ENCODE measurements at regions not wholly inside any gene's neighbourhood (a gene's known extent, or its start where the extent isn't known, plus 50 kb on each side); places are given as distances from the start of the nearest gene placed in this dataset.

DNA sequence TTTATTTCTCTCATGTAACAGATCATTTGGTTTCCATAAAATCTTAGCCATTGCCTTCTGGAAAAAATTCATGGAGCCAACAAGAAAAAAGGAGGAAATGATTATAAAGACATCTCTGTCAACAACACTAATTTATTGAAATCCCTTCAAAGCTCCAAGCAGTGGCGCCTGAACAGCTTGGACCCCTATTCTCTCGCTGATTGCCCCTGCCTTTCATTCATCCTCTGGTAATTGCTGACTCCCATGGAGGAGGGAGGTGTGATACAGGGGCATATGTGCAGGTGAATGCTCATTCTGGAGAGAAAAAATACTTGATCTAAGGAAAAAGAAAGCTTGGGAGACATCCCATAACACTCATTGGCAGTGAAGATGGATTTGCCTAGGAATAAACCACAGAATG lies 345.5 kb downstream of the FGFR2 start:
- H4K20me1 ChIP-seq (replicated peaks; ENCODE audit: insufficient read depth), result no peaks in the 10 kb centered on the region
- no peak overlapping the region for H3K4me3 Mint-ChIP-seq

More for the DNA sequence above, 345.5 kb downstream of the FGFR2 start:
- H3K36me3 Mint-ChIP-seq (ENCODE audit: low read depth), result no peaks in the 10 kb centered on the region
- no peak for ATAC-seq
- H3K4me3 ChIP-seq, result no peak overlapping the region
- H3K9me2 ChIP-seq (ENCODE audit: insufficient read depth), result no peaks in the 10 kb centered on the region; the same call in none of the 2 replicates
- no peak overlapping the region for H3K4me2 ChIP-seq
- H3K27ac ChIP-seq (ENCODE audit: low read depth), result no peak overlapping the region
- H3K4me1 Mint-ChIP-seq, result no peaks in the 10 kb centered on the region
- H3F3A ChIP-seq (replicated peaks; ENCODE audit: low read depth), result no peaks in the 10 kb centered on the region
- H2AFZ ChIP-seq, result no peak overlapping the region
- H3K36me3 ChIP-seq (ENCODE audit: insufficient read depth), result no peaks in the 10 kb centered on the region
- H3K9me3 Mint-ChIP-seq, result peaks cover 3% of the 10 kb centered on the region; the same call in 1 of the 3 replicates
- H3K4me1 ChIP-seq (ENCODE audit: insufficient read depth), result no peaks in the 10 kb centered on the region
- DNase-seq (ENCODE audit: low spot score), result no peak
- no peak for TF ChIP-seq JUNB (IDR thresholded peaks at IDR 0.05; ENCODE audit: unreplicated experiment)
- TF ChIP-seq ZNF114 (CRISPR knock-in tag; IDR thresholded peaks at IDR 0.05), result no peak
- no peak for TF ChIP-seq CTCF (conservative IDR thresholded peaks at IDR 0.05; ENCODE audit: low read depth in 2 of 2)
- no peak for TF ChIP-seq STAT1 (IDR thresholded peaks at IDR 0.05; ENCODE audit: unreplicated experiment)
- TF ChIP-seq CREB1 (CRISPR knock-in tag; IDR thresholded peaks at IDR 0.05; ENCODE audit: low read depth), result no peak
- no peak for TF ChIP-seq NANOG (IDR thresholded peaks at IDR 0.05; ENCODE audit: borderline replicate concordance)
- no peak for TF ChIP-seq ZNF462 (CRISPR knock-in tag; IDR thresholded peaks at IDR 0.05)
- TF ChIP-seq POLR2AphosphoS5 (IDR thresholded peaks at IDR 0.05; ENCODE audit: low read depth), result no peak
- no peak for TF ChIP-seq EZH2 (IDR thresholded peaks at IDR 0.05; ENCODE audit: low read depth, unreplicated experiment)
- no peak for TF ChIP-seq EZH2phosphoT487 (IDR thresholded peaks at IDR 0.05; ENCODE audit: unreplicated experiment)
- TF ChIP-seq ETS1 (IDR thresholded peaks at IDR 0.05), result no peak
- no peak for TF ChIP-seq ZNF331 (CRISPR knock-in tag; IDR thresholded peaks at IDR 0.05; ENCODE audit: low read depth)
- TF ChIP-seq, protein P1, sequence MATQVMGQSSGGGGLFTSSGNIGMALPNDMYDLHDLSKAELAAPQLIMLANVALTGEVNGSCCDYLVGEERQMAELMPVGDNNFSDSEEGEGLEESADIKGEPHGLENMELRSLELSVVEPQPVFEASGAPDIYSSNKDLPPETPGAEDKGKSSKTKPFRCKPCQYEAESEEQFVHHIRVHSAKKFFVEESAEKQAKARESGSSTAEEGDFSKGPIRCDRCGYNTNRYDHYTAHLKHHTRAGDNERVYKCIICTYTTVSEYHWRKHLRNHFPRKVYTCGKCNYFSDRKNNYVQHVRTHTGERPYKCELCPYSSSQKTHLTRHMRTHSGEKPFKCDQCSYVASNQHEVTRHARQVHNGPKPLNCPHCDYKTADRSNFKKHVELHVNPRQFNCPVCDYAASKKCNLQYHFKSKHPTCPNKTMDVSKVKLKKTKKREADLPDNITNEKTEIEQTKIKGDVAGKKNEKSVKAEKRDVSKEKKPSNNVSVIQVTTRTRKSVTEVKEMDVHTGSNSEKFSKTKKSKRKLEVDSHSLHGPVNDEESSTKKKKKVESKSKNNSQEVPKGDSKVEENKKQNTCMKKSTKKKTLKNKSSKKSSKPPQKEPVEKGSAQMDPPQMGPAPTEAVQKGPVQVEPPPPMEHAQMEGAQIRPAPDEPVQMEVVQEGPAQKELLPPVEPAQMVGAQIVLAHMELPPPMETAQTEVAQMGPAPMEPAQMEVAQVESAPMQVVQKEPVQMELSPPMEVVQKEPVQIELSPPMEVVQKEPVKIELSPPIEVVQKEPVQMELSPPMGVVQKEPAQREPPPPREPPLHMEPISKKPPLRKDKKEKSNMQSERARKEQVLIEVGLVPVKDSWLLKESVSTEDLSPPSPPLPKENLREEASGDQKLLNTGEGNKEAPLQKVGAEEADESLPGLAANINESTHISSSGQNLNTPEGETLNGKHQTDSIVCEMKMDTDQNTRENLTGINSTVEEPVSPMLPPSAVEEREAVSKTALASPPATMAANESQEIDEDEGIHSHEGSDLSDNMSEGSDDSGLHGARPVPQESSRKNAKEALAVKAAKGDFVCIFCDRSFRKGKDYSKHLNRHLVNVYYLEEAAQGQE (IDR thresholded peaks at IDR 0.05; ENCODE audit: unreplicated experiment), result no peak
- no peaks in the 10 kb centered on the region for H3K79me2 ChIP-seq (replicated peaks; ENCODE audit: insufficient read depth)
- no peak overlapping the region for H3K27ac Mint-ChIP-seq
- H3K27me3 Mint-ChIP-seq (ENCODE audit: insufficient read depth, low read depth, poor library complexity), result no peaks in the 10 kb centered on the region
- no peaks in the 10 kb centered on the region for H3K27me3 ChIP-seq (ENCODE audit: insufficient read depth)

Measured in GM23338 (cell line).